ENCODE measurements at regions not wholly inside any gene's neighbourhood (a gene's known extent, or its start where the extent isn't known, plus 50 kb on each side); places are given as distances from the start of the nearest gene placed in this dataset.
"Not testable (repeated sequence)": the region's sequence is repeated elsewhere in the genome, so short reads cannot be mapped to it uniquely, and the experiment has no call there.

DNA sequence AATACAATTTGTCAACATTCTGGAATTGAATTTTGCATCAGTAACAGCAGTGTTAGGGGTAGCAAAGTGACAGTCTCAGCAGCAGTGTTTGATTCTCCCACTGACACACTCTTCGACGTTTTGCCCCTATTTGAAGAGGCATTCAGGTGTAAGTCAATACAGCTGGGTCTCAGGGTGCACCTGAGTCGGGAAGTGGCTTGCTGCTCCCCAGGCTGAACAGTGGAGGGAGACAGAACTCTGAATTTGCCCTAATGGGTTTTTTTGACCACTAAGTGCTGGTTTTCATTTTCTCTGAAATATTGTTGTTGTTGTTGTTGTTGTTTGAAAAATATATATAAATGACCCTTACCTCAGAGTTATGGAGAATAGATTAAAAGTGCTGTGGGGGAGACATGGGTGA is 223.2 kb downstream of the TLR4 start:
- no peaks in the 10 kb centered on the region for H3K9me3 ChIP-seq (ENCODE audit: control insufficient read depth in 2 of 2, low read length in 2 of 2)
- no peak overlapping the region for H3K9ac ChIP-seq (ENCODE audit: low read depth in 1 of 2, low read length in 2 of 2)
- H3K36me3 ChIP-seq (ENCODE audit: control insufficient read depth in 2 of 2, insufficient read depth in 2 of 2, low read length in 2 of 2), result no peaks in the 10 kb centered on the region
- H3K4me1 ChIP-seq (ENCODE audit: control insufficient read depth in 2 of 2, insufficient read depth in 2 of 2, low read length in 2 of 2), result no peaks in the 10 kb centered on the region
- no peak overlapping the region for H3K4me3 ChIP-seq (ENCODE audit: low read length in 2 of 2)
- no peaks in the 10 kb centered on the region for H3K27me3 ChIP-seq (ENCODE audit: control insufficient read depth in 2 of 2, insufficient read depth in 2 of 2, low read length in 2 of 2)
- H3K27ac ChIP-seq (ENCODE audit: low read depth in 2 of 2, low read length in 2 of 2), result no peak overlapping the region

DNA sequence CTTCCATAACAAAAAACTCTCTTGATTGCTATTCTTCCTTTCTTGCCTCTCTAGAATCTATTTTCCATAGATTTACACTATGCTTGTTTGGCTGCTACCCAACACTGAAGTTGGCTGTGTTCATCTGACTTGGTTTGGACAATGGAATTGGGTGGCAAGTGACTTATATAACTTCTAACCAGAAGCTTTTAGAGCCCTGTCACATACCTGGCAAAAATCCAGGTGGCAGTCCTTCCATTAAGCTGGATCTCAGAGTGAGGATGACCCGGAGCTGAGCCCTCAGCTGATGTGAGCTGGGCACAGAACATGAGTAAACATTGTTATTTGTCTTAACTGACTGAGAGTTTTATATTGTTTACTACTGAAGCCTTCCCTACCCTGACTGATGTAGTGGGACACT is 225.7 kb downstream of the TLR4 start:
- Histone ChIP-seq H3K4me1 (ENCODE audit: control insufficient read depth in 2 of 2, insufficient read depth in 2 of 2, low read length in 2 of 2) (no peaks in the 10 kb centered on the region), H3K27ac (ENCODE audit: low read depth in 2 of 2, low read length in 2 of 2) (no peak overlapping the region), H3K9ac (ENCODE audit: low read depth in 1 of 2, low read length in 2 of 2) (no peak overlapping the region), H3K4me3 (ENCODE audit: low read length in 2 of 2) (no peak overlapping the region), H3K9me3 (ENCODE audit: control insufficient read depth in 2 of 2, low read length in 2 of 2) (no peaks in the 10 kb centered on the region), H3K27me3 (ENCODE audit: control insufficient read depth in 2 of 2, insufficient read depth in 2 of 2, low read length in 2 of 2) (no peaks in the 10 kb centered on the region), H3K36me3 (ENCODE audit: control insufficient read depth in 2 of 2, insufficient read depth in 2 of 2, low read length in 2 of 2) (no peaks in the 10 kb centered on the region)

DNA sequence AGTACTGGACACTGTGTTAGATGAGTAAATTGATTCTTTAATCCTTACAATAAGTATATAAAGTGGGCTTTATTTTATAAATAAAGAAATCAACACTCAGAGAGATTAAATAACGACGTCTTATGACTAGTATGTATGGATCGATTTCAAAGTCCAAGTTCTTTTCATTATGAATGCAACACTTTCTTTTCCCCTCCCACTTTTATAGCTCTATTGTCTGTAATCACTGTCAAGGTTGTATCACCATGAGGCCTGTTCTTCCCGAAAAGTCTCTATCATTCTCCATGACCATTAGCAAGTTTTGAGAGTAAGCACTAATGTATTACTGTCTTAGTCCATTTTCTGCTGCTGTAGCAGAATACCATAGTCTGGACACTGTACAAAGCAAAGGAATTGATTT is 228.4 kb downstream of the TLR4 start:
- no peaks in the 10 kb centered on the region for H3K4me1 ChIP-seq (ENCODE audit: control insufficient read depth in 2 of 2, insufficient read depth in 2 of 2, low read length in 2 of 2)
- no peaks in the 10 kb centered on the region for H3K27me3 ChIP-seq (ENCODE audit: control insufficient read depth in 2 of 2, insufficient read depth in 2 of 2, low read length in 2 of 2)
- no peaks in the 10 kb centered on the region for H3K9me3 ChIP-seq (ENCODE audit: control insufficient read depth in 2 of 2, low read length in 2 of 2)
- H3K9ac ChIP-seq (ENCODE audit: low read depth in 1 of 2, low read length in 2 of 2), result no peak overlapping the region
- H3K27ac ChIP-seq (ENCODE audit: low read depth in 2 of 2, low read length in 2 of 2), result no peak overlapping the region
- no peaks in the 10 kb centered on the region for H3K36me3 ChIP-seq (ENCODE audit: control insufficient read depth in 2 of 2, insufficient read depth in 2 of 2, low read length in 2 of 2)
- no peak overlapping the region for H3K4me3 ChIP-seq (ENCODE audit: low read length in 2 of 2)

DNA sequence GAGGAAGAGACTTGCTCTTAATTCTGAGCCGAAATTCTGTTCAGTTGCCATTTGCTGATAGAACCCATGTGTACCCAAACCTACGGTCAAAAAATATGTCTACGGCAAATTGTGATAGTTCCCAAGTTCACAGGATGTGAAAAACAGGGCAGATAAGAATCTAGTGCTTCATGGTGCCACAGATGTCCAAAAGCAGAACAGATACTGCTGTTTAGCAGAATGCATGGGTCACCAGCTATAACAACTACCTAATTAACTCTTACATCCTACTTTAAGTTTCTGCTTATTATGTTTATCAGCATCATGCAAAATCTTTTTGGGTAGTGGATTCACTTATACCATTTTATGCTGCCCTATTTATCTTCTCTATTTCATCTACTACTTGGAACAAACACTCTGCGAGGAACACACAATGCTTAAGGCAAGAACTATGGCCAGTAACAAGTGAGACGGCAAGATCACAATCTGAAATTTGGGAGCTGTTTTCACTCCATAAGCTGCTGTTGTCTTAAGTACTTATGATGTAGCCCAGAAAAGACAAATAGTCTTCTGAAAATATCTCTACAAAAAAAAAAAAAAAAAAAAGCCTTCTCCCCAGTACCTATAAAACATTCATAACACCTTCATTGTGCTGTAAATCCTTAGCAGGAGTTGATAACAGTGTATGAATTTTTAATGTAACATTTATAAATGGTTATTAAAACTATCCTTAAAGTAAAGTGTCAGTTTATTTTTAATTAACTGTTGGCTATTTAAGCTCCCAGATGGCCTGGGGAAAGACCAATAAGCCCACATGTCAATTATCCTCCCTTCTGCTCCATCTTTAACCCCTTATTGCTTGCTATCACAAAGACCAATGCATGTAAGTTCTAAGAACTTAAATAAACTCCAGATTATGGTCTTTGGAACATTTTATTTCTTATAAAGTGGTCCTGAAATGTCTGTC is 232.3 kb downstream of the TLR4 start:
- H3K36me3 ChIP-seq (ENCODE audit: control insufficient read depth in 2 of 2, insufficient read depth in 2 of 2, low read length in 2 of 2), result no peaks in the 10 kb centered on the region
- H3K27me3 ChIP-seq (ENCODE audit: control insufficient read depth in 2 of 2, insufficient read depth in 2 of 2, low read length in 2 of 2), result no peaks in the 10 kb centered on the region
- H3K9me3 ChIP-seq (ENCODE audit: control insufficient read depth in 2 of 2, low read length in 2 of 2), result no peaks in the 10 kb centered on the region
- H3K9ac ChIP-seq (ENCODE audit: low read depth in 1 of 2, low read length in 2 of 2), result no peak overlapping the region
- no peak overlapping the region for H3K27ac ChIP-seq (ENCODE audit: low read depth in 2 of 2, low read length in 2 of 2)
- no peaks in the 10 kb centered on the region for H3K4me1 ChIP-seq (ENCODE audit: control insufficient read depth in 2 of 2, insufficient read depth in 2 of 2, low read length in 2 of 2)
- no peak overlapping the region for H3K4me3 ChIP-seq (ENCODE audit: low read length in 2 of 2)

DNA sequence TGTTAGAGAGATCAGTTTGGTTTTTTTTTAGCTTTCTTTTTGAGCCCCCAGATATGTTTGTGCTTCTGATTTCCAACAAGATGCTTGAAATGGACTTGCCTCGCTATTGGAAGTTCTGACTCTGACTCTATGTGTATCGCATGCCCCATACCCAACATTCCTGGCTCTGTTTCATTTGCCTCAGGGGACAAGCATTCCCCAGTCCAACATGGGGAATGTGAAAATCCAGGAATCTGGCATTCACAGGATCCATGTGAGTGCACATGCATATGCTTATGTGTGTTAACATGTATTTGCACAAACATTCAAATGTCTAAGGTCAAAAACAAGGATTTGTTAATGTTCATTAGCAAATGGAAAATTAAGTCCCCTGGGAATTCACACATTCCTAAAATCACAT is 233.9 kb downstream of the TLR4 start:
- no peak overlapping the region for H3K27ac ChIP-seq (ENCODE audit: low read depth in 2 of 2, low read length in 2 of 2)
- no peak overlapping the region for H3K9ac ChIP-seq (ENCODE audit: low read depth in 1 of 2, low read length in 2 of 2)
- H3K9me3 ChIP-seq (ENCODE audit: control insufficient read depth in 2 of 2, low read length in 2 of 2), result no peaks in the 10 kb centered on the region
- H3K4me3 ChIP-seq (ENCODE audit: low read length in 2 of 2), result no peak overlapping the region
- H3K36me3 ChIP-seq (ENCODE audit: control insufficient read depth in 2 of 2, insufficient read depth in 2 of 2, low read length in 2 of 2), result no peaks in the 10 kb centered on the region
- H3K4me1 ChIP-seq (ENCODE audit: control insufficient read depth in 2 of 2, insufficient read depth in 2 of 2, low read length in 2 of 2), result no peaks in the 10 kb centered on the region
- no peaks in the 10 kb centered on the region for H3K27me3 ChIP-seq (ENCODE audit: control insufficient read depth in 2 of 2, insufficient read depth in 2 of 2, low read length in 2 of 2)

DNA sequence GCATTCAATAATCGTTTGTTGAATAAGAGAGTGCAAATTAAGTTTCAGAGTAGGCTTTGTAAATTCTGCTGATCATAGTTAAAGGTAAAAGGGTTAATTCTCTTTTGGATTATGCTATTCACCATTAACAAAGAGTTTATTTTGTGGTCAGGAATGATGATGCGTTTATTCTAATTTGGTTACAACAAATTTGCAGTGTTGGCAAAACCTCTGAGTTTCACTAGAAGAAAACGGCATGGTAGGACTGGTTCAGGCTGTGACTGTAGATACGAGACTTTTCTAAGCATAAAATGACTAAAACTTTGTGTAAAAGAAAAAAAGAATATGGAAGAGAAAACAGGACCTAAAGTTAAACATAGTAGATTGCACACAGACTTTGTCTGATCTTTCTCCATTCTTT is 234.7 kb downstream of the TLR4 start:
- no peak overlapping the region for H3K9ac ChIP-seq (ENCODE audit: low read depth in 1 of 2, low read length in 2 of 2)
- H3K4me1 ChIP-seq (ENCODE audit: control insufficient read depth in 2 of 2, insufficient read depth in 2 of 2, low read length in 2 of 2), result no peaks in the 10 kb centered on the region
- no peak overlapping the region for H3K4me3 ChIP-seq (ENCODE audit: low read length in 2 of 2)
- H3K27me3 ChIP-seq (ENCODE audit: control insufficient read depth in 2 of 2, insufficient read depth in 2 of 2, low read length in 2 of 2), result no peaks in the 10 kb centered on the region
- H3K9me3 ChIP-seq (ENCODE audit: control insufficient read depth in 2 of 2, low read length in 2 of 2), result no peaks in the 10 kb centered on the region
- no peaks in the 10 kb centered on the region for H3K36me3 ChIP-seq (ENCODE audit: control insufficient read depth in 2 of 2, insufficient read depth in 2 of 2, low read length in 2 of 2)
- H3K27ac ChIP-seq (ENCODE audit: low read depth in 2 of 2, low read length in 2 of 2), result no peak overlapping the region

DNA sequence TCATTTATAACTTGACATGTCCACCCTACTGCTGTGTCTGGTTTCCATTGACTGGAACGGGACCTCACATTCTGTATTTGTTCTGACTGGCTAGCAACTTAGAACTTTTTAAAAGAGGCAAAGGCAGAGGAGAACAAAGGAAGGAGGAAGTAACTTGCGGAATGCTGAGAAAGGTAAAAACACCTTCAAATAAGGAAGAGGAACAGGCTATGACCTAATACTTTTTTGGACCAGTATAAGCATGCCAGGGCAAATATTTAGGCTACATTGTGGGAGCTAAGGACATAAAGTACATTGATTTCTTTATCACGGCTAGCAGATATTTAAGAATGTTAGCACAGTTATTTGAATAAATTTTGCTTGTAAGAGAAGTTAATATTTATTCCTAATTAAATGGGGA is 240.5 kb downstream of the TLR4 start:
- H3K36me3 ChIP-seq (ENCODE audit: control insufficient read depth in 2 of 2, insufficient read depth in 2 of 2, low read length in 2 of 2); H3K4me3 ChIP-seq (ENCODE audit: low read length in 2 of 2); H3K9ac ChIP-seq (ENCODE audit: low read depth in 1 of 2, low read length in 2 of 2); H3K27me3 ChIP-seq (ENCODE audit: control insufficient read depth in 2 of 2, insufficient read depth in 2 of 2, low read length in 2 of 2); H3K4me1 ChIP-seq (ENCODE audit: control insufficient read depth in 2 of 2, insufficient read depth in 2 of 2, low read length in 2 of 2); H3K9me3 ChIP-seq (ENCODE audit: control insufficient read depth in 2 of 2, low read length in 2 of 2); H3K27ac ChIP-seq (ENCODE audit: low read depth in 2 of 2, low read length in 2 of 2): not testable (repeated sequence)

DNA sequence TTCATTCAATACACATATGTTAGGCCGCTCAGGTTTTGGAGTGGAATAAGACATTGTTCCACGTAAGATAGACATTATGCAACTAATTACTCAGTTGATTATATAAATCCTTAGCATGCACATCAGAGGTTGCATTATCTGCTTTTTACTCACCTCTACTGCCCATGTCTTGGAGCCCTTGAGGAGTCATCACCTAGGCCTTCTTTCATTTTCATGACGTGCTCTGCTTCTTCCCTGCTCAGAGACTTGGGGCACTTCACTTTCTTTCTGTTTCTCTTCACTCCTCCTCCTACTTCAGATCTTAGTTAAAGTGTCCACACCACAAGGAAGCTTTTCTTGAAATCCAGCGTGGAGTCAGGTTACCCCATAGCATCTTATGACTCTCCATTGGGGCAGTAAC is 241.1 kb downstream of the TLR4 start:
- Histone ChIP-seq H3K36me3 (ENCODE audit: control insufficient read depth in 2 of 2, insufficient read depth in 2 of 2, low read length in 2 of 2) (no peaks in the 10 kb centered on the region), H3K27ac (ENCODE audit: low read depth in 2 of 2, low read length in 2 of 2) (no peak overlapping the region), H3K9ac (ENCODE audit: low read depth in 1 of 2, low read length in 2 of 2) (no peak overlapping the region), H3K9me3 (ENCODE audit: control insufficient read depth in 2 of 2, low read length in 2 of 2) (no peaks in the 10 kb centered on the region), H3K4me3 (ENCODE audit: low read length in 2 of 2) (no peak overlapping the region), H3K4me1 (ENCODE audit: control insufficient read depth in 2 of 2, insufficient read depth in 2 of 2, low read length in 2 of 2) (no peaks in the 10 kb centered on the region), H3K27me3 (ENCODE audit: control insufficient read depth in 2 of 2, insufficient read depth in 2 of 2, low read length in 2 of 2) (no peaks in the 10 kb centered on the region)

DNA sequence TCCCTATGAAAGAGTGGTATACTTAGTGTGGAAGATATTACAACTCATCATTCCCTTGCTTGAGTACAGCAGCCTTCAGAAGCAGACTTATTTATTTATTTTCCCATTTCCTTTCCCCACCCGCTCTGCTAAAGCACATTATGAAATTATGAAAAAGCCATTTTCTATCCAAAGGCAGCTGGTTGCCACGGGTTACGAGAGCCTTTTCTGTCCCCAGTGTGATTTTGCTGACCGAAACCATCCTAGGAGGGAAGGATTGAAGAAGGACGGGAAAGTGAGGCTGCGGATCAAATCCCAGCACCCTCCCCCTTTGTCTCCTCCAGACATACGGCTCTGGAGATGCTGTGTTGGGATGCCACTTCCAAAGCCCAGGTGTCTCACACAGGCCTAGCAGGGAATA is 246.9 kb downstream of the TLR4 start:
- Histone ChIP-seq H3K36me3 (ENCODE audit: control insufficient read depth in 2 of 2, insufficient read depth in 2 of 2, low read length in 2 of 2) (no peaks in the 10 kb centered on the region), H3K4me3 (ENCODE audit: low read length in 2 of 2) (no peak overlapping the region), H3K27me3 (ENCODE audit: control insufficient read depth in 2 of 2, insufficient read depth in 2 of 2, low read length in 2 of 2) (no peaks in the 10 kb centered on the region), H3K27ac (ENCODE audit: low read depth in 2 of 2, low read length in 2 of 2) (no peak overlapping the region), H3K4me1 (ENCODE audit: control insufficient read depth in 2 of 2, insufficient read depth in 2 of 2, low read length in 2 of 2) (no peaks in the 10 kb centered on the region), H3K9me3 (ENCODE audit: control insufficient read depth in 2 of 2, low read length in 2 of 2) (no peaks in the 10 kb centered on the region), H3K9ac (ENCODE audit: low read depth in 1 of 2, low read length in 2 of 2) (no peak overlapping the region)

DNA sequence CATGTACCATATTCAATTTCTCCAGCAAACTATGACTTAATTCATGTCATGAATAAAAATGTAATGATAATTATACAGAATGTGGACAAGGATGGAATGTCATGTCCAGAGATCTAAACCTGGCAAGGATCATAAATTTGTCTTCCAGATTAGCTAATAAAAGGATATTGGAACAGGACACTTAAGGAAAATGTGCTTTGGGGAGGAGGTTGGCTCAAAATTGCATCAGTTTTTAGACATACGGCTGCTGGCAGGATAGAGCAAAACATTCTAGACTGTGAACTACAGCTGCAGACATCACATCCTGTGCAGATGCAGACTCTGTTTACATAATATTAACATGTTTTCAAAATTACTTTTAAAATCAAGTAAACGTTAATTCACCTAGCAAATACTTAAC is 248.4 kb downstream of the TLR4 start:
- Histone ChIP-seq H3K9ac (ENCODE audit: low read depth in 1 of 2, low read length in 2 of 2) (no peak overlapping the region), H3K4me1 (ENCODE audit: control insufficient read depth in 2 of 2, insufficient read depth in 2 of 2, low read length in 2 of 2) (no peaks in the 10 kb centered on the region), H3K36me3 (ENCODE audit: control insufficient read depth in 2 of 2, insufficient read depth in 2 of 2, low read length in 2 of 2) (no peaks in the 10 kb centered on the region), H3K27ac (ENCODE audit: low read depth in 2 of 2, low read length in 2 of 2) (no peak overlapping the region), H3K9me3 (ENCODE audit: control insufficient read depth in 2 of 2, low read length in 2 of 2) (no peaks in the 10 kb centered on the region), H3K4me3 (ENCODE audit: low read length in 2 of 2) (no peak overlapping the region), H3K27me3 (ENCODE audit: control insufficient read depth in 2 of 2, insufficient read depth in 2 of 2, low read length in 2 of 2) (no peaks in the 10 kb centered on the region)
